ENCODE measurements at regions not wholly inside any gene's neighbourhood (a gene's known extent, or its start where the extent isn't known, plus 50 kb on each side); places are given as distances from the start of the nearest gene placed in this dataset.
"Not testable (repeated sequence)": the region's sequence is repeated elsewhere in the genome, so short reads cannot be mapped to it uniquely, and the experiment has no call there.

GRCh38 chr13:107799001-107799400, 416.3 kb downstream of the LIG4 start:
- DNase-seq = no peak
- Mint-ChIP-seq H3K36me3 (no peaks in the 10 kb centered on the region), H3K4me1 (no peaks in the 10 kb centered on the region), H3K9me3 (no peaks in the 10 kb centered on the region), H3K27ac (no peak overlapping the region), H3K4me3 (no peak overlapping the region), H3K27me3 (no peaks in the 10 kb centered on the region)

- Mint-ChIP-seq H3K4me1 (no peaks in the 10 kb centered on the region), H3K36me3 (no peaks in the 10 kb centered on the region), H3K27ac (no peak overlapping the region), H3K9me3 (no peaks in the 10 kb centered on the region), H3K27me3 (no peaks in the 10 kb centered on the region), H3K4me3 (no peak overlapping the region)
- DNase-seq = no peak
Measured at GRCh38 chr13:107790397-107790796, 424.9 kb downstream of the LIG4 start.

GRCh38 chr13:107788464-107789165, 426.7 kb downstream of the LIG4 start:
- Mint-ChIP-seq H3K4me1 (no peaks in the 10 kb centered on the region), H3K9me3 (no peaks in the 10 kb centered on the region), H3K4me3 (no peak overlapping the region), H3K36me3 (no peaks in the 10 kb centered on the region), H3K27ac (no peak overlapping the region), H3K27me3 (no peaks in the 10 kb centered on the region)
- DNase-seq = no peak

GRCh38 chr13:107782646-107783045, 432.7 kb downstream of the LIG4 start:
- H3K4me3 Mint-ChIP-seq, H3K27me3 Mint-ChIP-seq, H3K36me3 Mint-ChIP-seq, DNase-seq, H3K4me1 Mint-ChIP-seq, H3K27ac Mint-ChIP-seq, H3K9me3 Mint-ChIP-seq: not testable (repeated sequence)

GRCh38 chr13:107778094-107778493, 437.2 kb downstream of the LIG4 start:
- Mint-ChIP-seq H3K4me1 (no peaks in the 10 kb centered on the region), H3K27ac (no peak overlapping the region), H3K4me3 (no peak overlapping the region), H3K9me3 (no peaks in the 10 kb centered on the region), H3K36me3 (no peaks in the 10 kb centered on the region), H3K27me3 (no peaks in the 10 kb centered on the region)
- DNase-seq = no peak

GRCh38 chr13:107770541-107770940, 444.8 kb downstream of the LIG4 start:
- Mint-ChIP-seq H3K27ac (no peak overlapping the region), H3K36me3 (no peaks in the 10 kb centered on the region), H3K4me1 (no peaks in the 10 kb centered on the region), H3K27me3 (no peaks in the 10 kb centered on the region), H3K9me3 (peaks cover 2% of the 10 kb centered on the region), H3K4me3 (no peak overlapping the region)
- DNase-seq = no peak

GRCh38 chr13:107767119-107767518, 448.2 kb downstream of the LIG4 start:
- Mint-ChIP-seq H3K9me3 (peaks cover 2% of the 10 kb centered on the region), H3K27me3 (no peaks in the 10 kb centered on the region), H3K36me3 (no peaks in the 10 kb centered on the region), H3K4me1 (no peaks in the 10 kb centered on the region), H3K27ac (no peak overlapping the region), H3K4me3 (no peak overlapping the region)
- no peak for DNase-seq

GRCh38 chr13:107765724-107766401, 449.5 kb downstream of the LIG4 start:
- H3K9me3 Mint-ChIP-seq = peaks cover 2% of the 10 kb centered on the region
- H3K36me3 Mint-ChIP-seq = no peaks in the 10 kb centered on the region
- no peak for DNase-seq
- no peak overlapping the region for H3K27ac Mint-ChIP-seq
- H3K27me3 Mint-ChIP-seq = no peaks in the 10 kb centered on the region
- no peak overlapping the region for H3K4me3 Mint-ChIP-seq
- H3K4me1 Mint-ChIP-seq = no peaks in the 10 kb centered on the region

GRCh38 chr13:107764046-107764445, 451.3 kb downstream of the LIG4 start:
- Mint-ChIP-seq H3K9me3 (no peaks in the 10 kb centered on the region), H3K36me3 (no peaks in the 10 kb centered on the region), H3K4me3 (no peak overlapping the region), H3K27ac (no peak overlapping the region), H3K27me3 (no peaks in the 10 kb centered on the region), H3K4me1 (no peaks in the 10 kb centered on the region)
- DNase-seq = no peak

GRCh38 chr13:107753748-107754147, 461.6 kb downstream of the LIG4 start:
- H3K9me3 Mint-ChIP-seq = no peaks in the 10 kb centered on the region
- H3K27me3 Mint-ChIP-seq = no peaks in the 10 kb centered on the region
- no peak for DNase-seq
- H3K4me3 Mint-ChIP-seq = no peak overlapping the region
- no peak overlapping the region for H3K27ac Mint-ChIP-seq
- H3K36me3 Mint-ChIP-seq = no peaks in the 10 kb centered on the region
- no peaks in the 10 kb centered on the region for H3K4me1 Mint-ChIP-seq

- DNase-seq = no peak
- Mint-ChIP-seq H3K27ac (no peak overlapping the region), H3K4me1 (no peaks in the 10 kb centered on the region), H3K36me3 (no peaks in the 10 kb centered on the region), H3K4me3 (no peak overlapping the region), H3K27me3 (no peaks in the 10 kb centered on the region), H3K9me3 (no peaks in the 10 kb centered on the region)
Measured at GRCh38 chr13:107753291-107753690, 462.0 kb downstream of the LIG4 start.

- H3K27me3 Mint-ChIP-seq = no peaks in the 10 kb centered on the region
- H3K36me3 Mint-ChIP-seq = no peaks in the 10 kb centered on the region
- H3K4me3 Mint-ChIP-seq = no peak overlapping the region
- DNase-seq = no peak
- H3K4me1 Mint-ChIP-seq = no peaks in the 10 kb centered on the region
- peaks cover 1% of the 10 kb centered on the region for H3K9me3 Mint-ChIP-seq
- H3K27ac Mint-ChIP-seq = no peak overlapping the region
Measured at GRCh38 chr13:107743983-107744382, 471.4 kb downstream of the LIG4 start.

GRCh38 chr13:107743526-107743925, 471.8 kb downstream of the LIG4 start:
- Mint-ChIP-seq H3K4me1 (no peaks in the 10 kb centered on the region), H3K9me3 (peaks cover 1% of the 10 kb centered on the region), H3K4me3 (no peak overlapping the region), H3K27me3 (no peaks in the 10 kb centered on the region), H3K36me3 (no peaks in the 10 kb centered on the region), H3K27ac (no peak overlapping the region)
- DNase-seq = no peak

GRCh38 chr13:107743100-107743499, 472.2 kb downstream of the LIG4 start:
- Mint-ChIP-seq H3K27me3 (no peaks in the 10 kb centered on the region), H3K4me3 (no peak overlapping the region), H3K9me3 (peaks cover 1% of the 10 kb centered on the region), H3K4me1 (no peaks in the 10 kb centered on the region), H3K27ac (no peak overlapping the region), H3K36me3 (no peaks in the 10 kb centered on the region)
- no peak for DNase-seq

GRCh38 chr13:107742544-107742943, 472.8 kb downstream of the LIG4 start:
- Mint-ChIP-seq H3K4me3 (no peak overlapping the region), H3K36me3 (no peaks in the 10 kb centered on the region), H3K27ac (no peak overlapping the region), H3K27me3 (no peaks in the 10 kb centered on the region), H3K9me3 (peaks cover 1% of the 10 kb centered on the region), H3K4me1 (no peaks in the 10 kb centered on the region)
- DNase-seq = no peak

GRCh38 chr13:107738004-107738403, 477.3 kb downstream of the LIG4 start:
- no peaks in the 10 kb centered on the region for H3K9me3 Mint-ChIP-seq
- H3K27me3 Mint-ChIP-seq = no peaks in the 10 kb centered on the region
- H3K27ac Mint-ChIP-seq = no peak overlapping the region
- H3K36me3 Mint-ChIP-seq = no peaks in the 10 kb centered on the region
- DNase-seq = no peak
- no peak overlapping the region for H3K4me3 Mint-ChIP-seq
- no peaks in the 10 kb centered on the region for H3K4me1 Mint-ChIP-seq

Data from activated naive CD8-positive, alpha-beta T cell treated with anti-CD3 and anti-CD28 coated beads for 36 hours (primary cell).